ENCODE measurements at regions not wholly inside any gene's neighbourhood (a gene's known extent, or its start where the extent isn't known, plus 50 kb on each side); places are given as distances from the start of the nearest gene placed in this dataset.

- CTCF ChIA-PET, result no interaction called here
- H3K27ac Mint-ChIP-seq, result no peak overlapping the region
- no peak for DNase-seq
- peaks cover 6% of the 10 kb centered on the region for H3K9me3 Mint-ChIP-seq
- H3K4me1 Mint-ChIP-seq, result no peaks in the 10 kb centered on the region
- no peak overlapping the region for H3K4me3 Mint-ChIP-seq
- H3K27me3 Mint-ChIP-seq, result no peaks in the 10 kb centered on the region
- intact Hi-C loops (cut with micrococcal nuclease), result no loop called here
- POLR2A ChIA-PET, result no interaction called here
- no peak for TF ChIP-seq CTCF (IDR thresholded peaks at IDR 0.05)
- no peak for ATAC-seq (ENCODE audit: low read depth)
- H3K36me3 Mint-ChIP-seq (ENCODE audit: low read depth), result no peaks in the 10 kb centered on the region
Observed at GRCh38 chr4:147117431-147117830, 171.8 kb upstream of the TTC29 start.

GRCh38 chr4:147118528-147118927 lies 172.9 kb upstream of the TTC29 start:
- Mint-ChIP-seq H3K4me1 (no peaks in the 10 kb centered on the region), H3K27me3 (no peaks in the 10 kb centered on the region), H3K27ac (no peak overlapping the region), H3K36me3 (ENCODE audit: low read depth) (no peaks in the 10 kb centered on the region), H3K4me3 (no peak overlapping the region), H3K9me3 (peaks cover 6% of the 10 kb centered on the region)
- POLR2A ChIA-PET, result no interaction called here
- CTCF ChIA-PET, result no interaction called here
- intact Hi-C loops (cut with micrococcal nuclease), result no loop called here
- DNase-seq (no peak), ATAC-seq (ENCODE audit: low read depth) (no peak)
- TF ChIP-seq CTCF (IDR thresholded peaks at IDR 0.05), result no peak

GRCh38 chr4:147122685-147123084 lies 177.0 kb upstream of the TTC29 start:
- Mint-ChIP-seq H3K27ac (no peak overlapping the region), H3K27me3 (peaks cover 2% of the 10 kb centered on the region), H3K36me3 (ENCODE audit: low read depth) (no peaks in the 10 kb centered on the region), H3K4me3 (no peak overlapping the region), H3K4me1 (no peaks in the 10 kb centered on the region), H3K9me3 (no peaks in the 10 kb centered on the region)
- ATAC-seq (ENCODE audit: low read depth) (no peak), DNase-seq (no peak)
- intact Hi-C loops (cut with micrococcal nuclease), result no loop called here
- POLR2A ChIA-PET, result no interaction called here
- CTCF ChIA-PET, result no interaction called here
- TF ChIP-seq CTCF (IDR thresholded peaks at IDR 0.05), result no peak

- Mint-ChIP-seq H3K4me3 (no peak overlapping the region), H3K36me3 (ENCODE audit: low read depth) (no peaks in the 10 kb centered on the region), H3K27me3 (peaks cover 2% of the 10 kb centered on the region), H3K4me1 (no peaks in the 10 kb centered on the region), H3K9me3 (no peaks in the 10 kb centered on the region), H3K27ac (no peak overlapping the region)
- intact Hi-C loops (cut with micrococcal nuclease), result no loop called here
- ATAC-seq (ENCODE audit: low read depth), result no peak
- TF ChIP-seq CTCF (IDR thresholded peaks at IDR 0.05), result no peak
- ChIA-PET CTCF (no interaction called here), POLR2A (no interaction called here)
- no peak for DNase-seq
Observed at GRCh38 chr4:147123146-147123545, 177.5 kb upstream of the TTC29 start.

- Mint-ChIP-seq H3K36me3 (ENCODE audit: low read depth) (no peaks in the 10 kb centered on the region), H3K9me3 (no peaks in the 10 kb centered on the region), H3K27ac (no peak overlapping the region), H3K27me3 (peaks cover 5% of the 10 kb centered on the region), H3K4me1 (no peaks in the 10 kb centered on the region), H3K4me3 (no peak overlapping the region)
- DNase-seq, result no peak
- intact Hi-C loops (cut with micrococcal nuclease), result no loop called here
- ATAC-seq (ENCODE audit: low read depth), result no peak
- TF ChIP-seq CTCF (IDR thresholded peaks at IDR 0.05), result no peak
- POLR2A ChIA-PET, result no interaction called here
- CTCF ChIA-PET, result no interaction called here
Observed at GRCh38 chr4:147128787-147129186, 183.1 kb upstream of the TTC29 start.
